Endothelial cell of umbilical vein (primary cell): ENCODE measurements at regions not wholly inside any gene's neighbourhood (a gene's known extent, or its start where the extent isn't known, plus 50 kb on each side); places are given as distances from the start of the nearest gene placed in this dataset.

Experiments used
- BruUV-seq: library from RNA; stranded (reverse); fragments of 400-500 nt; replicated peaks from 2 replicates; lab custom pipeline; 2021; lab: Mats Ljungman, UMichigan
- CTCF ChIA-PET: fragments of 300-600, 350-600 bp; sonication (Branson Sonifier 250); formaldehyde crosslinking; loops from one replicate; lab custom pipeline; 2021; ENCODE audit warnings: antibody characterized with exemption, inconsistent platforms; lab: Charles Lee
- POLR2A ChIA-PET: fragments of 300-600, 350-600 bp; sonication (Branson Sonifier 250); formaldehyde crosslinking; loops from one replicate; lab custom pipeline; 2021; ENCODE audit warnings: antibody characterized with exemption, inconsistent platforms; lab: Charles Lee
- DNase-seq: peaks from one replicate; pipeline ENCODE4 v3.0.0-alpha.2; 2011; ENCODE audit warnings: low read depth, low spot score
- FAIRE-seq: peaks from 2 replicates; lab custom pipeline; 2011; peaks lifted over from hg19 to GRCh38; lab: Jason Lieb, UNC
- H2AFZ ChIP-seq: 2 replicates; pipeline ENCODE4 v1.6.0; 2012; ENCODE audit warnings: low read depth, low read length, control low read depth, inconsistent platforms
- H3K27ac ChIP-seq: 2 replicates; pipeline ENCODE4 v1.5.1; 2011; ENCODE audit warnings: low read depth, mild to moderate bottlenecking, control low read depth, low read length, moderate library complexity; ENCODE audit not compliant: insufficient read depth
- H3K27me3 ChIP-seq, 2 experiments: 2 replicates each; pipeline versions ENCODE4 v1.6.0 to v1.6.1; 2011; ENCODE audit warnings: low read length in 2 of 2, mixed read lengths in 1 of 2; ENCODE audit not compliant: control insufficient read depth in 2 of 2, insufficient read depth in 2 of 2
- H3K36me3 ChIP-seq, 2 experiments: 2 replicates in 1 of 2; 3 replicates in 1 of 2; pipeline ENCODE4 v1.5.1; 2011; ENCODE audit warnings: low read length in 2 of 2, mild to moderate bottlenecking in 1 of 2, moderate library complexity in 1 of 2; ENCODE audit not compliant: control insufficient read depth in 2 of 2, insufficient read depth in 2 of 2; ENCODE audit errors: extremely low read depth in 1 of 2
- H3K4me1 ChIP-seq: 3 replicates; pipeline ENCODE4 v1.5.1; 2011; ENCODE audit warnings: mild to moderate bottlenecking, low read length; ENCODE audit not compliant: control insufficient read depth, insufficient read depth; ENCODE audit errors: extremely low read depth
- H3K4me2 ChIP-seq: 2 replicates; pipeline ENCODE4 v1.6.1; 2011; ENCODE audit warnings: low read length, control low read depth, mixed read lengths; ENCODE audit not compliant: insufficient read depth
- H3K4me3 ChIP-seq, 3 experiments: fragments of 200-600 bp in 1 of 3; sonication (generic), shearing (Covaris generic) in 1 of 3; replicated peaks in 1 of 3; 2 replicates each; pipeline ENCODE4 v1.5.1; 2011 to 2016; ENCODE audit warnings: control low read depth in 3 of 3, low read length in 3 of 3, mild to moderate bottlenecking in 2 of 3, inconsistent platforms in 1 of 3, low read depth in 1 of 3, moderate library complexity in 1 of 3; ENCODE audit not compliant: insufficient read depth in 1 of 3
- H3K79me2 ChIP-seq: 2 replicates; pipeline ENCODE4 v1.6.0; 2012; ENCODE audit warnings: low read length, inconsistent platforms; ENCODE audit not compliant: control insufficient read depth, insufficient read depth
- H3K9ac ChIP-seq: replicated peaks from 2 replicates; pipeline ENCODE3; 2011; ENCODE audit warnings: low read length, control low read depth; ENCODE audit not compliant: insufficient read depth; ENCODE audit errors: extremely low read depth
- H3K9me1 ChIP-seq: replicated peaks from 3 replicates; pipeline ENCODE4 v1.6.0; 2011; ENCODE audit warnings: mild to moderate bottlenecking, low read length; ENCODE audit not compliant: control insufficient read depth, insufficient read depth; ENCODE audit errors: extremely low read depth
- H3K9me3 ChIP-seq: replicated peaks from 2 replicates; pipeline ENCODE4 v1.5.1; 2012; ENCODE audit warnings: low read length, inconsistent platforms; ENCODE audit not compliant: control insufficient read depth, insufficient read depth
- H4K20me1 ChIP-seq: replicated peaks from 2 replicates; pipeline ENCODE3; 2011; ENCODE audit warnings: mild to moderate bottlenecking, low read length; ENCODE audit not compliant: control insufficient read depth, insufficient read depth; ENCODE audit errors: extremely low read depth
- CTCF ChIP-seq, 2 donors: IDR thresholded peaks; 1 replicate in 1 of 2; 2 replicates in 1 of 2; pipeline ENCODE4 v1.5.1; 2011; ENCODE audit warnings: low read length in 2 of 2, mild to moderate bottlenecking in 2 of 2, moderate library complexity in 2 of 2, control low read depth in 1 of 2, inconsistent platforms in 1 of 2, low read depth in 1 of 2; ENCODE audit not compliant: insufficient read depth in 1 of 2; ENCODE audit errors: extremely low read depth in 1 of 2
- EZH2 ChIP-seq: IDR thresholded peaks from 2 replicates; pipeline ENCODE4 v1.6.1; 2012; ENCODE audit warnings: borderline replicate concordance, low read depth, mild to moderate bottlenecking, moderate library complexity, low read length, inconsistent platforms; ENCODE audit not compliant: severe bottlenecking
- FOS ChIP-seq: IDR thresholded peaks from 2 replicates; pipeline ENCODE4 v1.6.1; 2011; ENCODE audit warnings: mild to moderate bottlenecking, low read length, moderate library complexity, borderline replicate concordance; ENCODE audit not compliant: insufficient read depth
- GATA2 ChIP-seq: IDR thresholded peaks from 2 replicates; pipeline ENCODE4 v1.7.0; 2011; ENCODE audit warnings: low read depth, mild to moderate bottlenecking, moderate library complexity, mixed read lengths, low read length; ENCODE audit not compliant: insufficient read length, insufficient read depth
- JUN ChIP-seq: IDR thresholded peaks from 2 replicates; pipeline ENCODE4 v1.6.1; 2011; ENCODE audit warnings: borderline replicate concordance, low read depth; ENCODE audit not compliant: insufficient read length, insufficient read depth
- MAX ChIP-seq: IDR thresholded peaks from 2 replicates; pipeline ENCODE4 v1.6.1; 2011; ENCODE audit not compliant: insufficient read depth, insufficient read length
- MYC ChIP-seq: IDR thresholded peaks from one replicate; pipeline ENCODE4 v1.6.1; 2011; ENCODE audit warnings: mild to moderate bottlenecking, low read depth, low read length
- POLR2A ChIP-seq: IDR thresholded peaks from 2 replicates; pipeline ENCODE4 v1.6.1; 2012; ENCODE audit warnings: low read depth, mild to moderate bottlenecking, control low read depth, low read length
- POLR2AphosphoS5 ChIP-seq: IDR thresholded peaks from 2 replicates; pipeline ENCODE4 v1.6.1; 2012; ENCODE audit warnings: low read depth, mild to moderate bottlenecking, control low read depth, low read length, moderate library complexity; ENCODE audit not compliant: insufficient read depth
- dilution Hi-C: fragments of 300-500 bp; cut with MboI; formaldehyde crosslinking; loops from one replicate; pipeline ENCODE4 v1.15.0; 2019; ENCODE audit warnings: low sequenced_read_pairs; ENCODE audit not compliant: extremely low pct_ligation_motif_present
- intact Hi-C: fragments of 100-400 bp; cut with micrococcal nuclease; formaldehyde crosslinking; loops from one replicate; pipeline ENCODE4 v1.10.0; 2022

DNA sequence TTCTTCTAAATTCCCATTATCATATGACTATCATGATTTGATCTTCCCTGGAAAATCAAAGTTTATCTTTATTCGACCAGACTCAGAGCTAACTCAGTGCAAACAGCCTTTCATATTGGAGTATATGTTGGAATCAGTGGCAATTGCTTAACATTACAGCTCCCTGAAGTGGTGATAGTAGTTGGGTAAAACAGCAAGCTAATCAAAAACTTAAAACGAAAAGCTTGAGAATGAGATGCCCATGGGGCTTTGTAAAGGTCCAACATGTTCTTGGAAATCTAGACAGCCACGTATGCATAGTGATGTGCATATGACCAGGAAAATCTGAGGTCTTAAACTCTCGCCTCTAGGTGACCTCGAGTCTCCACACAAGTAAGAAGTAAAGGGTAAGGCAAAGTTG, 437.6 kb downstream of the KIF16B start:
- no peak overlapping the region for H3K4me3 ChIP-seq
- BruUV-seq, result no TSS peak
- H3K9ac ChIP-seq, result no peak overlapping the region
- H3K27ac ChIP-seq, result no peak overlapping the region
- dilution Hi-C loops, result no loop called here
- ChIA-PET POLR2A (no interaction called here), CTCF (no interaction called here)
- H3K36me3 ChIP-seq, result no peaks in the 10 kb centered on the region
- H3K9me3 ChIP-seq, result no peaks in the 10 kb centered on the region
- H3K4me2 ChIP-seq, result no peak overlapping the region
- DNase-seq (no peak), FAIRE-seq (no peak)
- intact Hi-C loops, result no loop called here
- no peaks in the 10 kb centered on the region for H3K27me3 ChIP-seq
- no peaks in the 10 kb centered on the region for H3K9me1 ChIP-seq
- H4K20me1 ChIP-seq, result no peaks in the 10 kb centered on the region
- no peak overlapping the region for H2AFZ ChIP-seq
- no peaks in the 10 kb centered on the region for H3K79me2 ChIP-seq
- H3K4me1 ChIP-seq, result no peaks in the 10 kb centered on the region
- TF ChIP-seq GATA2, result no peak
- no peak for TF ChIP-seq POLR2AphosphoS5
- no peak for TF ChIP-seq POLR2A
- TF ChIP-seq MYC, result no peak
- no peak for TF ChIP-seq FOS
- TF ChIP-seq JUN, result no peak
- TF ChIP-seq MAX, result no peak
- no peak for TF ChIP-seq CTCF (IDR thresholded peaks at IDR 0.05; ENCODE audit: extremely low read depth in 1 of 2, insufficient read depth in 1 of 2, low read depth in 1 of 2, low read length in 2 of 2)
- no peak for TF ChIP-seq EZH2
